Gastrocnemius medialis (tissue), 4 donors: ENCODE measurements at regions not wholly inside any gene's neighbourhood (a gene's known extent, or its start where the extent isn't known, plus 50 kb on each side); places are given as distances from the start of the nearest gene placed in this dataset.

Experiments used
- CTCF ChIP-seq, 5 experiments: fragments of 450-650 bp in 3 of 5; fragments of 200-600 bp in 2 of 5; sonication (generic) in 2 of 5; IDR thresholded peaks in 4 of 5; conservative IDR thresholded peaks in 1 of 5; 1 replicate in 4 of 5; 2 replicates in 1 of 5; pipeline ENCODE4 v1.5.1; 2016 to 2019; ENCODE audit warnings: antibody characterized with exemption in 5 of 5, mild to moderate bottlenecking in 3 of 5, moderate library complexity in 3 of 5
- POLR2A ChIP-seq, 2 donors: fragments of 450-650 bp; IDR thresholded peaks; one replicate each; pipeline ENCODE4 v1.6.1; 2017; ENCODE audit warnings: antibody characterized with exemption in 2 of 2, mild to moderate bottlenecking in 2 of 2, moderate library complexity in 2 of 2

DNA sequence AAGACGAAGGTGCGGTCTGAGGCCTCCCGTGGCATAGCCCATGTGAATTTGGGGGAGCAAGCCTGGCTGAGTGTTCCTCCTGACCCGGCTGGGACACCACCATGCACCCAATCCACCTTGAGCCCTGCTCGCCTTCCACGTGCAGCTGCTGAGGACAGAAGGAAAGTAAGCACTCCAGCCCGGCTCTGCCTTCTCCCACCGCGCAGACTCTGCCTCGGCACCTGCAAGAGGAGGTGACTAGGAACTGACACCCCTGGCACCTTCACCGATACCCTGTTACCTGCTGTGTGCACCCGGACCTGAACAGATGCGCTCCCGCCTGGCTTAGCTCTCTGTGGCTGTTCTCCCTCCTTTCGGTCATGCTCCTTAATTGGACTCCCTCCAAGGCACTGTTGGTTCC, 57.0 kb upstream of the OPN4 start:
- TF ChIP-seq CTCF (IDR thresholded peaks at IDR 0.05 in 4 of 5, conservative IDR thresholded peaks at IDR 0.05 in 1 of 5): no peak
- TF ChIP-seq POLR2A (IDR thresholded peaks at IDR 0.05): no peak
